ENCODE measurements at regions not wholly inside any gene's neighbourhood (a gene's known extent, or its start where the extent isn't known, plus 50 kb on each side); places are given as distances from the start of the nearest gene placed in this dataset.

DNA sequence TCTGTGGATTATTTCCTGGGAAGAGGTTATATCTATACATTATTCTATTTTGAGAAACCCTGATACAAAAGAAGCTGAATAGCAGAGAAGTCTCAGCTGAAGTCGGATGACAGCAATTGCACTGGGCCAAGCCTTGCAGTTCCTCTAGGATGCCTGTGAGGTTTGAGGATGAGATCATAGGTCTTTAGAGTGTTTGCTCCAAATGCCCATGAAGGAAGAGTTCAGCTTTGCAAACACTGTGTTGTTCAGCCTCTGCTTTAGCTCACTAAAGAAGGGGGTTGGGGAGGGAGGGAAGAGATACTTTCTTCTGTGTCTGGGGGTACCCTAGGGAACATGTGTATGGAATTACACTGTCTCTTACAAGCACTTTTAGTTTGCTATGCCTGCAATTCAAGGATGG lies 282.5 kb upstream of the NRP1 start:
- TF ChIP-seq EZH2 (IDR thresholded peaks at IDR 0.05; ENCODE audit: borderline replicate concordance, low read depth, low read length, severe bottlenecking): no peak
- TF ChIP-seq, protein P1, sequence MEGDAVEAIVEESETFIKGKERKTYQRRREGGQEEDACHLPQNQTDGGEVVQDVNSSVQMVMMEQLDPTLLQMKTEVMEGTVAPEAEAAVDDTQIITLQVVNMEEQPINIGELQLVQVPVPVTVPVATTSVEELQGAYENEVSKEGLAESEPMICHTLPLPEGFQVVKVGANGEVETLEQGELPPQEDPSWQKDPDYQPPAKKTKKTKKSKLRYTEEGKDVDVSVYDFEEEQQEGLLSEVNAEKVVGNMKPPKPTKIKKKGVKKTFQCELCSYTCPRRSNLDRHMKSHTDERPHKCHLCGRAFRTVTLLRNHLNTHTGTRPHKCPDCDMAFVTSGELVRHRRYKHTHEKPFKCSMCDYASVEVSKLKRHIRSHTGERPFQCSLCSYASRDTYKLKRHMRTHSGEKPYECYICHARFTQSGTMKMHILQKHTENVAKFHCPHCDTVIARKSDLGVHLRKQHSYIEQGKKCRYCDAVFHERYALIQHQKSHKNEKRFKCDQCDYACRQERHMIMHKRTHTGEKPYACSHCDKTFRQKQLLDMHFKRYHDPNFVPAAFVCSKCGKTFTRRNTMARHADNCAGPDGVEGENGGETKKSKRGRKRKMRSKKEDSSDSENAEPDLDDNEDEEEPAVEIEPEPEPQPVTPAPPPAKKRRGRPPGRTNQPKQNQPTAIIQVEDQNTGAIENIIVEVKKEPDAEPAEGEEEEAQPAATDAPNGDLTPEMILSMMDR (IDR thresholded peaks at IDR 0.05; ENCODE audit: borderline replicate concordance, extremely low read depth, low read length, poor library complexity, severe bottlenecking): no peak

DNA sequence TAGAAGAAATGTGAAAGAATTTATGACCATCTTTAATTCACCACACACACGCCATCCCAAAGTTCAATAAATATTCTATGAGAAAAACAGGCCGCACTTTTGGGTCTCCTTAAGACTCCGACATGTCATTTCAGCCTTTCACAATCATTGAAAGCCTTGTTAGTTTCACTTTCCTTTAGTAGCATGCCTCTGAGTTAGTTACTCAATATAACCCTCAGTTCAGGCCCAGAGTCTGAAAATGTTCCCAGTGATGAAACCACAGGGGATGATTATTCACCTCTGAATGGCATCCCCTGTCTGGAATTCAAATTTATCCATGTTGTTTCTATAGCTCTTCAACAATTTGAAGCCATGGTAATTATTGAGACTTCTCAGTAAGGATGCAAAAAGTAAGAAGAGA lies 278.1 kb upstream of the NRP1 start:
- Histone ChIP-seq H3K4me1 (ENCODE audit: insufficient read depth, low read length) (no peaks in the 10 kb centered on the region), H3K9me3 (ENCODE audit: insufficient read depth, low read length, severe bottlenecking) (peaks cover 6% of the 10 kb centered on the region), H3K4me2 (ENCODE audit: insufficient read depth, low read length) (no peak overlapping the region), H3K27me3 (ENCODE audit: insufficient read depth, low read length, poor library complexity) (no peaks in the 10 kb centered on the region), H3K27ac (ENCODE audit: low read length) (no peak overlapping the region), H3K9ac (ENCODE audit: low read depth, low read length) (no peak overlapping the region), H3K36me3 (ENCODE audit: insufficient read depth, low read length) (no peaks in the 10 kb centered on the region), H3K4me3 (ENCODE audit: low read depth in 1 of 2, low read length in 2 of 2) (no peak overlapping the region), H3K79me2 (ENCODE audit: insufficient read depth, low read length) (no peaks in the 10 kb centered on the region), H4K20me1 (ENCODE audit: insufficient read depth, low read length) (no peaks in the 10 kb centered on the region), H2AFZ (ENCODE audit: low read depth, low read length) (no peak overlapping the region)
- TF ChIP-seq EZH2 (IDR thresholded peaks at IDR 0.05; ENCODE audit: borderline replicate concordance, low read depth, low read length, severe bottlenecking): no peak
- TF ChIP-seq, protein P1 (IDR thresholded peaks at IDR 0.05; ENCODE audit: borderline replicate concordance, extremely low read depth, low read length, poor library complexity, severe bottlenecking): no peak
- ATAC-seq (ENCODE audit: insufficient read depth, low read depth) (no peak), DNase-seq (no peak)

More for the DNA sequence above, 282.5 kb upstream of the NRP1 start:
- no peak overlapping the region for H3K4me3 ChIP-seq (ENCODE audit: low read depth in 1 of 2, low read length in 2 of 2)
- H3K79me2 ChIP-seq (ENCODE audit: insufficient read depth, low read length): no peaks in the 10 kb centered on the region
- H3K27ac ChIP-seq (ENCODE audit: low read length): no peak overlapping the region
- ATAC-seq (ENCODE audit: insufficient read depth, low read depth) (no peak), DNase-seq (no peak)
- no peak overlapping the region for H3K4me2 ChIP-seq (ENCODE audit: insufficient read depth, low read length)
- peaks cover 2% of the 10 kb centered on the region for H3K9me3 ChIP-seq (ENCODE audit: insufficient read depth, low read length, severe bottlenecking)
- no peaks in the 10 kb centered on the region for H4K20me1 ChIP-seq (ENCODE audit: insufficient read depth, low read length)
- no peaks in the 10 kb centered on the region for H3K4me1 ChIP-seq (ENCODE audit: insufficient read depth, low read length)
- H3K27me3 ChIP-seq (ENCODE audit: insufficient read depth, low read length, poor library complexity): no peaks in the 10 kb centered on the region
- no peaks in the 10 kb centered on the region for H3K36me3 ChIP-seq (ENCODE audit: insufficient read depth, low read length)
- H3K9ac ChIP-seq (ENCODE audit: low read depth, low read length): no peak overlapping the region
- H2AFZ ChIP-seq (ENCODE audit: low read depth, low read length): no peak overlapping the region

DNA sequence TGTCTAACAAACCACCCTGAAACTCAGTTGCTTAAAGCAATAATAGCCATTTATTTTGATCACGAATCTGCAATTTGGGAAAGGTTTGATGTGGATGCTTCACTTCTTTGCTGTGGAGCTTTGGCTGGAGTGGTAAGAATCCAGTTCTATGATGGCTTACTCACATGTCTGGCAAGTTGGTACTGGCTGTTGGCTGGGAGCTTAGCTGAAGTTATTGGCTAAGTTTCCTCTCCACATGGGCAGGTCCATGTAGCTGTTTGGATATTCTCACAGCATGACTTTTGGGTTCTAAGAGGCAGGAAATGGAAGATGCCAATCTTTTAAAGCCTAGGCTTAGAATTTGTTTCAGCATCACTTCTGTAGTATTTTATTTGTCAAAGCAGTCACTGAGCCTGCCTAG lies 277.6 kb upstream of the NRP1 start:
- Histone ChIP-seq H3K4me2 (ENCODE audit: insufficient read depth, low read length) (no peak overlapping the region), H3K36me3 (ENCODE audit: insufficient read depth, low read length) (no peaks in the 10 kb centered on the region), H4K20me1 (ENCODE audit: insufficient read depth, low read length) (no peaks in the 10 kb centered on the region), H3K27me3 (ENCODE audit: insufficient read depth, low read length, poor library complexity) (no peaks in the 10 kb centered on the region), H3K9ac (ENCODE audit: low read depth, low read length) (no peak overlapping the region), H3K4me3 (ENCODE audit: low read depth in 1 of 2, low read length in 2 of 2) (no peak overlapping the region), H3K27ac (ENCODE audit: low read length) (no peak overlapping the region), H3K79me2 (ENCODE audit: insufficient read depth, low read length) (no peaks in the 10 kb centered on the region), H2AFZ (ENCODE audit: low read depth, low read length) (no peak overlapping the region), H3K4me1 (ENCODE audit: insufficient read depth, low read length) (no peaks in the 10 kb centered on the region), H3K9me3 (ENCODE audit: insufficient read depth, low read length, severe bottlenecking) (peaks cover 6% of the 10 kb centered on the region)
- TF ChIP-seq EZH2 (IDR thresholded peaks at IDR 0.05; ENCODE audit: borderline replicate concordance, low read depth, low read length, severe bottlenecking): no peak
- TF ChIP-seq, protein P1 (IDR thresholded peaks at IDR 0.05; ENCODE audit: borderline replicate concordance, extremely low read depth, low read length, poor library complexity, severe bottlenecking): no peak
- ATAC-seq (ENCODE audit: insufficient read depth, low read depth) (no peak), DNase-seq (no peak)

DNA sequence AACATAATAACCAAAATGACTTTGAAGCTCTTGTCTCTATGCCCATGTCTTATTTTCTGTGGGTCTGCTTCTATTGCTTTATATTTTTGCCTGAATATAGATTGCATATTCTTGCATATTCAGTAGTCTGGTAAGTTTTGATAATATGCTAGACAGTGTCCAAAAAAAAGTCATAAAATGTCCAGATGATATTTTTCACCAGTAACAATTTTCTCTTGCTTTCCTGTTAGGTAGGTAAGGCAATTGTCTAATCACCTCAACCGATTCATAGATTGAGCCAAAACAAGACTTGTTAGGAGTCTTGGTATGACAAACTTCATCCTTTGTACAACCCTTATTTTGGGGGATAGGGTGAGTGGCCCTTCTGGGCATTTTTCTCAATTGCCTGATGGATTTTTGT lies 277.0 kb upstream of the NRP1 start:
- no peaks in the 10 kb centered on the region for H4K20me1 ChIP-seq (ENCODE audit: insufficient read depth, low read length)
- H3K9ac ChIP-seq (ENCODE audit: low read depth, low read length): no peak overlapping the region
- H3K27me3 ChIP-seq (ENCODE audit: insufficient read depth, low read length, poor library complexity): no peaks in the 10 kb centered on the region
- H2AFZ ChIP-seq (ENCODE audit: low read depth, low read length): no peak overlapping the region
- H3K27ac ChIP-seq (ENCODE audit: low read length): no peak overlapping the region
- no peak overlapping the region for H3K4me3 ChIP-seq (ENCODE audit: low read depth in 1 of 2, low read length in 2 of 2)
- no peak for TF ChIP-seq EZH2 (IDR thresholded peaks at IDR 0.05; ENCODE audit: borderline replicate concordance, low read depth, low read length, severe bottlenecking)
- TF ChIP-seq, protein P1 (IDR thresholded peaks at IDR 0.05; ENCODE audit: borderline replicate concordance, extremely low read depth, low read length, poor library complexity, severe bottlenecking): no peak
- no peaks in the 10 kb centered on the region for H3K36me3 ChIP-seq (ENCODE audit: insufficient read depth, low read length)
- peaks cover 6% of the 10 kb centered on the region for H3K9me3 ChIP-seq (ENCODE audit: insufficient read depth, low read length, severe bottlenecking)
- DNase-seq (no peak), ATAC-seq (ENCODE audit: insufficient read depth, low read depth) (no peak)
- no peaks in the 10 kb centered on the region for H3K4me1 ChIP-seq (ENCODE audit: insufficient read depth, low read length)
- no peaks in the 10 kb centered on the region for H3K79me2 ChIP-seq (ENCODE audit: insufficient read depth, low read length)
- no peak overlapping the region for H3K4me2 ChIP-seq (ENCODE audit: insufficient read depth, low read length)
